ENCODE measurements at regions not wholly inside any gene's neighbourhood (a gene's known extent, or its start where the extent isn't known, plus 50 kb on each side); places are given as distances from the start of the nearest gene placed in this dataset.

DNA sequence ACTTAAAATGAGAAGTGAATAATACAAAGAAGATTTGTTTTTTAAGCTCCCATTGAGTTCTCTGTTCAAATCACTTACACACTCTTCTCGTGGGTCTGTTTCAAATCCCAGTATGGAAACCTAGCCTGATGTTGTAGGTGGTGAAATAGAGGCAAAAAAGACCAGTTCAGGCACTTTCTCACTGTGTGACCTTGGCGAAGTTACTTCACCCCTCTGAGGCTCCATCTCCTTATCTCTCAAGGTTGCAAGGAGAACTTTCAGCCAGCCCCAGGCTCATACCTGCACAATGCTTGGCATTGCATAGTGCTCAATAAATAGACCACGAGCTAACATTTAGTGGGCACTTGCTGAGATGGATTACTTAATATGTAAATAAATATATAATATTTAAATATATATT is 90.1 kb downstream of the PRLHR start:
- intact Hi-C loops (cut with DNase I), result no loop called here
- TF ChIP-seq, protein P1, sequence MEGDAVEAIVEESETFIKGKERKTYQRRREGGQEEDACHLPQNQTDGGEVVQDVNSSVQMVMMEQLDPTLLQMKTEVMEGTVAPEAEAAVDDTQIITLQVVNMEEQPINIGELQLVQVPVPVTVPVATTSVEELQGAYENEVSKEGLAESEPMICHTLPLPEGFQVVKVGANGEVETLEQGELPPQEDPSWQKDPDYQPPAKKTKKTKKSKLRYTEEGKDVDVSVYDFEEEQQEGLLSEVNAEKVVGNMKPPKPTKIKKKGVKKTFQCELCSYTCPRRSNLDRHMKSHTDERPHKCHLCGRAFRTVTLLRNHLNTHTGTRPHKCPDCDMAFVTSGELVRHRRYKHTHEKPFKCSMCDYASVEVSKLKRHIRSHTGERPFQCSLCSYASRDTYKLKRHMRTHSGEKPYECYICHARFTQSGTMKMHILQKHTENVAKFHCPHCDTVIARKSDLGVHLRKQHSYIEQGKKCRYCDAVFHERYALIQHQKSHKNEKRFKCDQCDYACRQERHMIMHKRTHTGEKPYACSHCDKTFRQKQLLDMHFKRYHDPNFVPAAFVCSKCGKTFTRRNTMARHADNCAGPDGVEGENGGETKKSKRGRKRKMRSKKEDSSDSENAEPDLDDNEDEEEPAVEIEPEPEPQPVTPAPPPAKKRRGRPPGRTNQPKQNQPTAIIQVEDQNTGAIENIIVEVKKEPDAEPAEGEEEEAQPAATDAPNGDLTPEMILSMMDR (IDR thresholded peaks at IDR 0.05), result no peak
- Histone ChIP-seq H3K4me1 (no peaks in the 10 kb centered on the region), H3K9me3 (no peaks in the 10 kb centered on the region), H3K27me3 (peaks cover 0 to 6% of the 10 kb centered on the region in 2 donors), H3K27ac (no peak overlapping the region), H3K4me3 (no peak overlapping the region), H3K36me3 (no peaks in the 10 kb centered on the region)
- ATAC-seq (no peak), DNase-seq (no peak)

DNA sequence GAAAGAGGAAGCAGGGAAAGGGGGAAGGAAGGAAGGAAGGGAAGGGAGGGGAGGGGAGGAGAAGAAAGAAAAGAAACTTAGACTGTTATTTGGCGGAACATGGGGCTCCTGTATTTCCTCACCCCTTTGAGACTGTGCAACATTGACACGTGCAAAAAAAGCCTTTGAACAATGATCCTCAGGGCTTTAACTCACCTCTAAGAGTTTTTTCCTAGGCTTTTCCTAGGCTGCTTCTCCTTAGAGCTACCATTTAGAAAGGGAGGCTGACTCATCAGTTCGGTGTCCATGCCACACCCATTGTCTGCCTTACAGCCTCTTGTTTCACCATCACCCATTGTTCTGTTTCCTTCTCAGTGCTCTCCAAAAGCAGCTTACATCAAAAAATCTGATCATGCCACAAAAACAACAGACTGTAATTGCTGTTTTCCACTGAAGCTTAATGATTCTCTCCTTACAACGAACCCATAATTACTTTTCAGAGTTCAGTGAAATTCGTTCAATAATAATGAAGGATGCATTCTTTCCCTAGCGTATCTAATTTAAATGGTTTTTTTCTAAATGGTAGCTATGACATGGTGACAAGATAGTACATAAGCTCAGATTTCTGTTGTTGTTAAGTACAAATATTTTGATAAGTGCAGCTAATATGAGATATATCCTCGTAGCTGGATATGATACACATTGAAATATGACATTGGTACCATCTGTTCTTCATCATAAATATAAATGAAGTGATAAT is 90.8 kb downstream of the PRLHR start:
- peaks cover 0 to 6% of the 10 kb centered on the region in 2 donors for H3K27me3 ChIP-seq
- H3K27ac ChIP-seq, result no peak overlapping the region
- no peak overlapping the region for H3K4me3 ChIP-seq
- no peaks in the 10 kb centered on the region for H3K9me3 ChIP-seq
- intact Hi-C loops (cut with DNase I), result no loop called here
- H3K4me1 ChIP-seq, result no peaks in the 10 kb centered on the region
- H3K36me3 ChIP-seq, result no peaks in the 10 kb centered on the region
- TF ChIP-seq, protein P1 (IDR thresholded peaks at IDR 0.05), result no peak
- peak; percentile 60 for ATAC-seq
- no peak for DNase-seq

DNA sequence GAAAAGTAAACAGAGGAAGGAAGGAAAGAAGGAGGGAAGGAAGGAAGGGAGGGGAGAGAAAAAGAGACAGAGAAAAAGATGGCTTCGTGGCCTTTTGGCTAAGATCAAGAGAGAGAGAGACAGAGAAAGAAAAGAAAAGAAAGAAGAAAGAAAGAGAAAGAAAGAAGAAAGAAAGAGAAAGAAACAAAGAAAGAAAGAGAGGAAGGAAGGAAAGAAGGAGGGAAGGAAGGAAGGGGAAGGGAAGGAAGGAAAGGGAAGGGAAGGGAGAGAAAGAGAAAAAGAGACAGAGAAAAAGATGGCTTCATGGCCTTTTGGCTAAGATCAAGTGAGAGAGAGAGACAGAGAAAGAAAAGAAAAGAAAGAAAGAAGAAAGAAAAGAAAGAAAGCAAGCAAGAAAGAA is 91.4 kb downstream of the PRLHR start:
- ATAC-seq, result no peak
- H3K27ac ChIP-seq, result no peak overlapping the region
- H3K4me1 ChIP-seq, result no peaks in the 10 kb centered on the region
- no peaks in the 10 kb centered on the region for H3K9me3 ChIP-seq
- TF ChIP-seq, protein P1 (IDR thresholded peaks at IDR 0.05), result no peak
- no peak for DNase-seq
- no peaks in the 10 kb centered on the region for H3K36me3 ChIP-seq
- peaks cover 0 to 6% of the 10 kb centered on the region in 2 donors for H3K27me3 ChIP-seq
- intact Hi-C loops (cut with DNase I), result no loop called here
- no peak overlapping the region for H3K4me3 ChIP-seq

DNA sequence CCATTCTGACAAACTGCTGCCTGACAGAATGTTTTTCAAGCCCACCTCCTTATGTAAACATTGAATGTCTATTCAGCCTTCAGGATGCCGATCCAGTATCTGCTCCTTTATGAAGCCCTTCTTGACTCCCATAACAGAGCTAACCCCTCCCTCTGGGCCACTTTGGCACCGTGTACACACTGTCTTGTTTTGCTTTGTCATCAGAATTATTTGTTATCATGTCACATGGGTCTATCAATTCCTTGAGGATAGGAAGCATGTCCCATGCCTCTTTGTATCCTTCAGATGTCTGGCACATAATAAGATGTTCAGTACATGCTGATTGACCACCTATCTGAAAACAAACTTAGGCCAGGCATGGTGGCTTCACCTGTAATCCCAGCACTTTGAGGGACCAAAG is 92.3 kb downstream of the PRLHR start:
- TF ChIP-seq, protein P1 (IDR thresholded peaks at IDR 0.05), result no peak
- DNase-seq (no peak), ATAC-seq (no peak)
- Histone ChIP-seq H3K36me3 (no peaks in the 10 kb centered on the region), H3K4me1 (no peaks in the 10 kb centered on the region), H3K4me3 (no peak overlapping the region), H3K27ac (no peak overlapping the region), H3K9me3 (no peaks in the 10 kb centered on the region), H3K27me3 (peaks cover 0 to 6% of the 10 kb centered on the region in 2 donors)
- intact Hi-C loops (cut with DNase I), result no loop called here

DNA sequence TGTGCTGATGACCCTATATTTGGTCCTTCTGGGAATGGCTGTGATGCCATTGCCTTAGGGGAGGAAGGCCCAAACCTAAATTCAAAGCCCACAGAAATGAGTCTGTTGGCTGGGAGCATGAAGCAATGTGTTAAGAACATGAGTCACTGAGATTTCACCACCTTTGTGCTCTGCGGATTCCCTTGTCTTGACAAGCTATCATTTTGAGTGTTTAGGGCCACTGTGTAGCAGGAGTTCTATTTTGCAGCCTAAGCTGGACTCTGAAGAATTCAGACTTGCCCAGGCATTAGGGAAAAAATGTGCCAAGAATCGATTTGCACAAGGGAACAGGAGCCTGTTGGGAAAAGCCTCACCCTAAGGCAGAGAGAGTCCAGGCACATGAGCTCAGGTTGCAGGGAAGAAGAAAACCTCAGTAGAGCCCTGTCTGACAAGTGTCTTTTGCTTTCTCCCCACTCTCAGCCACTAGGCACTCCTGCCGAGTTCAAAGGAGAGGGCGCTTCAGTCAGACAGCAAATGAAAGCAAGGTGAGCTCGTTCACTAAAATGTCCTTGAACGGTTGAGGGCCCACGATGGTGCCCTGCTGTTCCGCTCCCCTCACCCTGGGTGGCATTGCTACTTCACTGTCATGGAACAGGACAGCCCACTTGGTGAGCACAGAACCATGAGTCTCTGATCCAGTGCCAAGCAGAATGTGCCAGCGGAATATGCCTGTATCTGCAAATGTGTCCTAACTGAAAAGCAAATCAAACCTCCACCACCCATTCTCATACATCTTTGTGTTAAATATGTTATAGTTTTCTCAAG is 93.6 kb downstream of the PRLHR start:
- intact Hi-C loops (cut with DNase I), result no loop called here
- Histone ChIP-seq H3K36me3 (no peaks in the 10 kb centered on the region), H3K4me1 (no peaks in the 10 kb centered on the region), H3K4me3 (no peak overlapping the region), H3K27ac (no peak overlapping the region), H3K27me3 (peaks cover 0 to 11% of the 10 kb centered on the region in 2 donors), H3K9me3 (no peaks in the 10 kb centered on the region)
- ATAC-seq (peak; percentile 10), DNase-seq (no peak)
- TF ChIP-seq, protein P1 (IDR thresholded peaks at IDR 0.05), result no peak
